ENCODE measurements at regions not wholly inside any gene's neighbourhood (a gene's known extent, or its start where the extent isn't known, plus 50 kb on each side); places are given as distances from the start of the nearest gene placed in this dataset.

DNA sequence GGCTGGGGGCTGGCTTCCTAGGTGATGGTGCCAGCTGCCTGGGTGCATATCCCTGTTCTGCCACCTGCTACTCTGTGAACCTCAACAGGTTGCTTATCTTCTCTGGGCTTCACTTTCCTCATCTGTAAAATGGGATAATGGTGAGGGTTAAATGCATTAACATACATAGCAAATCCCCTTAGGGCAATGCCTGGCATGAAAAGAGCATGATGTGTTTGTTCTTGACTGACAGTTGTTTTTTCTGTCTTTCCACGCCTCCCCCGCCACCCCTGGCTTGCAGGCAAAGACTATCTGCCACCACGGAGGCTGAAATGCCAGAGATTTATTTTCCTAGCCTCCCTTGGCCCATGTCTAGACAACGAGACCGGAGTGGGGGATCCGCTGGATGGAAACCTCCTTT is 280.5 kb downstream of the NSG2 start:
- Histone ChIP-seq H4K20me1 (ENCODE audit: insufficient read depth) (no peaks in the 10 kb centered on the region), H3K79me2 (ENCODE audit: insufficient read depth, low read length) (no peaks in the 10 kb centered on the region), H3K9me3 (ENCODE audit: control insufficient read depth in 1 of 2, insufficient read depth in 1 of 2, low read depth in 1 of 2, low read length in 2 of 2) (no peaks in the 10 kb centered on the region), H3K9me2 (ENCODE audit: insufficient read depth) (no peaks in the 10 kb centered on the region), H3K4me3 (replicated peaks in 1 of 2; ENCODE audit: low read depth in 1 of 2, low read length in 2 of 2) (no peak overlapping the region), H3K27ac (ENCODE audit: low read depth, low read length) (no peak overlapping the region), H3K9ac (ENCODE audit: low read length) (no peak overlapping the region), H3K4me2 (ENCODE audit: low read length) (no peak overlapping the region), H3K4me1 (ENCODE audit: control insufficient read depth in 1 of 2, insufficient read depth in 2 of 2, low read length in 2 of 2) (peaks cover 14 to 25% of the 10 kb centered on the region in 2 experiments), H2AFZ (ENCODE audit: low read depth, low read length, poor library complexity, severe bottlenecking) (no peak overlapping the region), H3K27me3 (ENCODE audit: insufficient read depth, low read length) (peaks cover 24% of the 10 kb centered on the region), H3K36me3 (ENCODE audit: control insufficient read depth in 1 of 2, insufficient read depth in 2 of 2, low read length in 2 of 2) (no peaks in the 10 kb centered on the region)
- TF ChIP-seq, protein P1, sequence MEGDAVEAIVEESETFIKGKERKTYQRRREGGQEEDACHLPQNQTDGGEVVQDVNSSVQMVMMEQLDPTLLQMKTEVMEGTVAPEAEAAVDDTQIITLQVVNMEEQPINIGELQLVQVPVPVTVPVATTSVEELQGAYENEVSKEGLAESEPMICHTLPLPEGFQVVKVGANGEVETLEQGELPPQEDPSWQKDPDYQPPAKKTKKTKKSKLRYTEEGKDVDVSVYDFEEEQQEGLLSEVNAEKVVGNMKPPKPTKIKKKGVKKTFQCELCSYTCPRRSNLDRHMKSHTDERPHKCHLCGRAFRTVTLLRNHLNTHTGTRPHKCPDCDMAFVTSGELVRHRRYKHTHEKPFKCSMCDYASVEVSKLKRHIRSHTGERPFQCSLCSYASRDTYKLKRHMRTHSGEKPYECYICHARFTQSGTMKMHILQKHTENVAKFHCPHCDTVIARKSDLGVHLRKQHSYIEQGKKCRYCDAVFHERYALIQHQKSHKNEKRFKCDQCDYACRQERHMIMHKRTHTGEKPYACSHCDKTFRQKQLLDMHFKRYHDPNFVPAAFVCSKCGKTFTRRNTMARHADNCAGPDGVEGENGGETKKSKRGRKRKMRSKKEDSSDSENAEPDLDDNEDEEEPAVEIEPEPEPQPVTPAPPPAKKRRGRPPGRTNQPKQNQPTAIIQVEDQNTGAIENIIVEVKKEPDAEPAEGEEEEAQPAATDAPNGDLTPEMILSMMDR (IDR thresholded peaks at IDR 0.05 in 2 of 3, conservative IDR thresholded peaks at IDR 0.05 in 1 of 3; ENCODE audit: borderline replicate concordance in 1 of 3, insufficient read depth in 1 of 3, low read depth in 2 of 3, low read length in 2 of 3): no peak
- no peak for TF ChIP-seq SIN3A (IDR thresholded peaks at IDR 0.05; ENCODE audit: low read depth)
- TF ChIP-seq CEBPB (IDR thresholded peaks at IDR 0.05; ENCODE audit: low read depth): no peak
- no peak for TF ChIP-seq EZH2phosphoT487 (IDR thresholded peaks at IDR 0.05; ENCODE audit: borderline replicate concordance)
- BruUV-seq (replicated peaks): no TSS peak
- CTCF ChIA-PET: no interaction called here
- RAD21 ChIA-PET (ENCODE audit: low non-redundant PET in 1 of 2, low total read pairs in 2 of 2, uncharacterized antibody in 2 of 2, unreplicated experiment in 2 of 2): no interaction called here
- DNase-seq (ENCODE audit: low read depth, low spot score): no peak
- intact Hi-C loops (cut with micrococcal nuclease): loop anchor here (2.0 to 10.0 kb wide), 3 partner anchors 93 to 609 kb away; no protein-coding TSS in a partner anchor
- POLR2A ChIA-PET: no interaction called here
- ATAC-seq: no peak

DNA sequence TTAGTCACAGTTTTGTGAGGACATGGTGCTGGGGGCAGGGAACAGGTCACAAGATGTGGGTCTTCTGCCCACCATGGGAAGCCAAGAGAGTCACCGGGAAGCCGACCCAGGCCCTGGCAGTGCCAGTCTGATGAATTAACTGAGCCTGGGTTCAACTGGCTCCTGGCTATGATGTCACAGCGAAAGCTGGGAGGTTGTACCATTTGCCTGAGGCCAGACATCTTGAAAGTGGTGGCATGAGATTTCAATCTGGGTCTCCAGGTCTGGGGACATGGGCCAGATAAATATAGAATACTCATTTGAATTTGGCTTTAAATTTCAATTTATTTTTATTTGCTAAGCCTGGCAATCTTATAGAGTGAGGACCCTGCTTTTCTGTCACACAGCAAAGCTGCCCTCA is 280.9 kb downstream of the NSG2 start:
- DNase-seq (ENCODE audit: low read depth, low spot score) (no peak), ATAC-seq (no peak)
- Histone ChIP-seq H3K9me3 (ENCODE audit: control insufficient read depth in 1 of 2, insufficient read depth in 1 of 2, low read depth in 1 of 2, low read length in 2 of 2) (no peaks in the 10 kb centered on the region), H3K4me3 (replicated peaks in 1 of 2; ENCODE audit: low read depth in 1 of 2, low read length in 2 of 2) (no peak overlapping the region), H2AFZ (ENCODE audit: low read depth, low read length, poor library complexity, severe bottlenecking) (no peak overlapping the region), H4K20me1 (ENCODE audit: insufficient read depth) (no peaks in the 10 kb centered on the region), H3K27ac (ENCODE audit: low read depth, low read length) (no peak overlapping the region), H3K4me2 (ENCODE audit: low read length) (no peak overlapping the region), H3K4me1 (ENCODE audit: control insufficient read depth in 1 of 2, insufficient read depth in 2 of 2, low read length in 2 of 2) (peaks cover 14 to 25% of the 10 kb centered on the region in 2 experiments), H3K79me2 (ENCODE audit: insufficient read depth, low read length) (no peaks in the 10 kb centered on the region), H3K27me3 (ENCODE audit: insufficient read depth, low read length) (peaks cover 20% of the 10 kb centered on the region), H3K9me2 (ENCODE audit: insufficient read depth) (no peaks in the 10 kb centered on the region), H3K9ac (ENCODE audit: low read length) (no peak overlapping the region), H3K36me3 (ENCODE audit: control insufficient read depth in 1 of 2, insufficient read depth in 2 of 2, low read length in 2 of 2) (no peaks in the 10 kb centered on the region)
- CTCF ChIA-PET: interaction anchor here (1.0 to 1.2 kb wide), 3 partner anchors 9 to 468 kb away, joined by 4 to 8 read pairs (median 7); no protein-coding TSS in a partner anchor
- intact Hi-C loops (cut with micrococcal nuclease): loop anchor here (2.0 to 10.0 kb wide), 3 partner anchors 92 to 608 kb away; no protein-coding TSS in a partner anchor
- POLR2A ChIA-PET: no interaction called here
- RAD21 ChIA-PET (ENCODE audit: low non-redundant PET in 1 of 2, low total read pairs in 2 of 2, uncharacterized antibody in 2 of 2, unreplicated experiment in 2 of 2): no interaction called here
- no TSS peak for BruUV-seq (replicated peaks)
- TF ChIP-seq JUND (IDR thresholded peaks at IDR 0.05) (no peak), TCF7L2 (IDR thresholded peaks at IDR 0.05; ENCODE audit: borderline replicate concordance, extremely low read depth, insufficient read depth, insufficient read length) (no peak), CEBPB (IDR thresholded peaks at IDR 0.05; ENCODE audit: low read depth) (no peak), ZNF274 (IDR thresholded peaks at IDR 0.05; ENCODE audit: low read depth, low read length) (no peak), SIN3A (IDR thresholded peaks at IDR 0.05; ENCODE audit: low read depth) (no peak), EZH2 (IDR thresholded peaks at IDR 0.05) (no peak), ZFX (IDR thresholded peaks at IDR 0.05) (no peak), EGR1 (IDR thresholded peaks at IDR 0.05; ENCODE audit: low read depth) (no peak), EZH2phosphoT487 (IDR thresholded peaks at IDR 0.05; ENCODE audit: borderline replicate concordance) (no peak)
- TF ChIP-seq, protein P2, sequence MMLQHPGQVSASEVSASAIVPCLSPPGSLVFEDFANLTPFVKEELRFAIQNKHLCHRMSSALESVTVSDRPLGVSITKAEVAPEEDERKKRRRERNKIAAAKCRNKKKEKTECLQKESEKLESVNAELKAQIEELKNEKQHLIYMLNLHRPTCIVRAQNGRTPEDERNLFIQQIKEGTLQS (IDR thresholded peaks at IDR 0.05): no peak
- TF ChIP-seq, protein P3, sequence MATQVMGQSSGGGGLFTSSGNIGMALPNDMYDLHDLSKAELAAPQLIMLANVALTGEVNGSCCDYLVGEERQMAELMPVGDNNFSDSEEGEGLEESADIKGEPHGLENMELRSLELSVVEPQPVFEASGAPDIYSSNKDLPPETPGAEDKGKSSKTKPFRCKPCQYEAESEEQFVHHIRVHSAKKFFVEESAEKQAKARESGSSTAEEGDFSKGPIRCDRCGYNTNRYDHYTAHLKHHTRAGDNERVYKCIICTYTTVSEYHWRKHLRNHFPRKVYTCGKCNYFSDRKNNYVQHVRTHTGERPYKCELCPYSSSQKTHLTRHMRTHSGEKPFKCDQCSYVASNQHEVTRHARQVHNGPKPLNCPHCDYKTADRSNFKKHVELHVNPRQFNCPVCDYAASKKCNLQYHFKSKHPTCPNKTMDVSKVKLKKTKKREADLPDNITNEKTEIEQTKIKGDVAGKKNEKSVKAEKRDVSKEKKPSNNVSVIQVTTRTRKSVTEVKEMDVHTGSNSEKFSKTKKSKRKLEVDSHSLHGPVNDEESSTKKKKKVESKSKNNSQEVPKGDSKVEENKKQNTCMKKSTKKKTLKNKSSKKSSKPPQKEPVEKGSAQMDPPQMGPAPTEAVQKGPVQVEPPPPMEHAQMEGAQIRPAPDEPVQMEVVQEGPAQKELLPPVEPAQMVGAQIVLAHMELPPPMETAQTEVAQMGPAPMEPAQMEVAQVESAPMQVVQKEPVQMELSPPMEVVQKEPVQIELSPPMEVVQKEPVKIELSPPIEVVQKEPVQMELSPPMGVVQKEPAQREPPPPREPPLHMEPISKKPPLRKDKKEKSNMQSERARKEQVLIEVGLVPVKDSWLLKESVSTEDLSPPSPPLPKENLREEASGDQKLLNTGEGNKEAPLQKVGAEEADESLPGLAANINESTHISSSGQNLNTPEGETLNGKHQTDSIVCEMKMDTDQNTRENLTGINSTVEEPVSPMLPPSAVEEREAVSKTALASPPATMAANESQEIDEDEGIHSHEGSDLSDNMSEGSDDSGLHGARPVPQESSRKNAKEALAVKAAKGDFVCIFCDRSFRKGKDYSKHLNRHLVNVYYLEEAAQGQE (IDR thresholded peaks at IDR 0.05; ENCODE audit: low read depth): no peak

Data from HCT116 (cell line).